ENCODE measurements at regions not wholly inside any gene's neighbourhood (a gene's known extent, or its start where the extent isn't known, plus 50 kb on each side); places are given as distances from the start of the nearest gene placed in this dataset.

- Histone ChIP-seq H3K4me3 (no peak overlapping the region), H3K36me3 (no peaks in the 10 kb centered on the region), H3K27me3 (peaks cover 0 to 22% (median 11%) of the 10 kb centered on the region in 7 donors), H3K27ac (no peak overlapping the region), H3K9me3 (peaks cover 0 to 18% (median 0%) of the 10 kb centered on the region in 11 donors), H3K4me1 (no peaks in the 10 kb centered on the region)
- intact Hi-C loops (cut with DNase I): no loop called here
- 21% methylated on average over 6 of the region's 6 CpGs for WGBS, 2 donors
- ATAC-seq: no peak
- TF ChIP-seq, protein P1, sequence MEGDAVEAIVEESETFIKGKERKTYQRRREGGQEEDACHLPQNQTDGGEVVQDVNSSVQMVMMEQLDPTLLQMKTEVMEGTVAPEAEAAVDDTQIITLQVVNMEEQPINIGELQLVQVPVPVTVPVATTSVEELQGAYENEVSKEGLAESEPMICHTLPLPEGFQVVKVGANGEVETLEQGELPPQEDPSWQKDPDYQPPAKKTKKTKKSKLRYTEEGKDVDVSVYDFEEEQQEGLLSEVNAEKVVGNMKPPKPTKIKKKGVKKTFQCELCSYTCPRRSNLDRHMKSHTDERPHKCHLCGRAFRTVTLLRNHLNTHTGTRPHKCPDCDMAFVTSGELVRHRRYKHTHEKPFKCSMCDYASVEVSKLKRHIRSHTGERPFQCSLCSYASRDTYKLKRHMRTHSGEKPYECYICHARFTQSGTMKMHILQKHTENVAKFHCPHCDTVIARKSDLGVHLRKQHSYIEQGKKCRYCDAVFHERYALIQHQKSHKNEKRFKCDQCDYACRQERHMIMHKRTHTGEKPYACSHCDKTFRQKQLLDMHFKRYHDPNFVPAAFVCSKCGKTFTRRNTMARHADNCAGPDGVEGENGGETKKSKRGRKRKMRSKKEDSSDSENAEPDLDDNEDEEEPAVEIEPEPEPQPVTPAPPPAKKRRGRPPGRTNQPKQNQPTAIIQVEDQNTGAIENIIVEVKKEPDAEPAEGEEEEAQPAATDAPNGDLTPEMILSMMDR (IDR thresholded peaks at IDR 0.05): peak in 4 of 9 donors; percentile 11 to 36 (median 22)
- DNase-seq: no peak
Measured at GRCh38 chr1:90800012-90800717, 83.1 kb upstream of the BARHL2 start.

DNA sequence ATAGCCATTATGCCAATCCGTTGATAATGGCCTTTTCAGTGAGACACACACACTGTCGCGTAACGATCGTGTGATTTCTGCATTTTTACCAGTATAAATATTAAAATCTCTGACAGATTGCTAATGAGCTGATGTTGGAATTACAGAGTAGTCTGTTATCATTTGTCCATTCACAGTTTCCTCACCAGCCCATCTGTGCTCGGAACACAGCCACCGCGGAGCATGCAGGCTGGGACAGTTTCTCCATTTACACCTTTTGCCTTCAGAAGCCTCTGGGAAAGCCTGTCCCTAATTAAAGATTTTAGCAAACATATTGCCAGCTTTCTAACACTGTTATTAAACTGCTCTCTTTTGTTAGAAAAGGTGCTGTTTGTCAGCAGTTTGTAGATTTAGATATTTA, 82.2 kb upstream of the BARHL2 start:
- TF ChIP-seq, protein P1 (IDR thresholded peaks at IDR 0.05): no peak
- Histone ChIP-seq H3K36me3 (no peaks in the 10 kb centered on the region), H3K9me3 (peaks cover 0 to 9% (median 0%) of the 10 kb centered on the region in 11 donors), H3K4me1 (no peaks in the 10 kb centered on the region), H3K27me3 (peaks cover 0 to 22% (median 11%) of the 10 kb centered on the region in 7 donors), H3K4me3 (no peak overlapping the region), H3K27ac (no peak overlapping the region)
- 74 to 75% methylated on average over 8 of the region's 8 CpGs for WGBS, 2 donors
- ATAC-seq (no peak), DNase-seq (no peak)
- intact Hi-C loops (cut with DNase I): no loop called here

DNA sequence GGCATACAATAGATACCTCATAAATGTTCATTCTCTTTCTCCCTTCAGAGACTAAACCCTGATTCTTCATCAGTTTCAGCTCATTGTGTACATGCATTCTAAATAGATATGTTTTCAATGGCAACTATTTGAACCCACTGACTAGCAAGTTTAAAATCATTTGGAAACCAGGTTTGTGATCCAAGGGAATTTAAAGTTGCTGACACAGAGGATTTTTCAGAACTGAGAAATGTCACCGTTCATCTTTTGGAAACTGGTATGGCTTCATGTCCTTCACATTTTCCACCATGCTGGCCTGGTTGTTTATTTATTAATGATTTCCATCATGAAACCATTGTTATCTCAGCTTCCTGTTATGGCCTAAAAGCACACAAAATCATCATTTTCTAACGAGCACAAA, 81.8 kb upstream of the BARHL2 start:
- intact Hi-C loops (cut with DNase I): no loop called here
- TF ChIP-seq, protein P1 (IDR thresholded peaks at IDR 0.05): no peak
- H3K27ac ChIP-seq: no peak overlapping the region
- peaks cover 0 to 22% (median 11%) of the 10 kb centered on the region in 7 donors for H3K27me3 ChIP-seq
- no peak for DNase-seq
- H3K9me3 ChIP-seq: peaks cover 0 to 5% (median 0%) of the 10 kb centered on the region in 11 donors
- H3K4me1 ChIP-seq: no peaks in the 10 kb centered on the region
- no peak overlapping the region for H3K4me3 ChIP-seq
- no peak for ATAC-seq
- 60 to 61% methylated on average over 2 of the region's 2 CpGs for WGBS, 2 donors
- H3K36me3 ChIP-seq: no peaks in the 10 kb centered on the region

GRCh38 chr1:90798344-90798743, 81.2 kb upstream of the BARHL2 start:
- TF ChIP-seq, protein P1 (IDR thresholded peaks at IDR 0.05): no peak
- H3K4me3 ChIP-seq: no peak overlapping the region
- no peaks in the 10 kb centered on the region for H3K9me3 ChIP-seq
- no peak for DNase-seq
- ATAC-seq: no peak
- 77 to 96% methylated on average over 1 of the region's 1 CpG for WGBS, 2 donors
- intact Hi-C loops (cut with DNase I): no loop called here
- H3K4me1 ChIP-seq: no peaks in the 10 kb centered on the region
- H3K36me3 ChIP-seq: no peaks in the 10 kb centered on the region
- H3K27ac ChIP-seq: no peak overlapping the region
- peaks cover 0 to 22% (median 11%) of the 10 kb centered on the region in 7 donors for H3K27me3 ChIP-seq

Measured in heart right ventricle (tissue), 16 donors.